Caco-2 (cell line): ENCODE measurements at regions not wholly inside any gene's neighbourhood (a gene's known extent, or its start where the extent isn't known, plus 50 kb on each side); places are given as distances from the start of the nearest gene placed in this dataset.

Experiments
- BruUV-seq: library from RNA; stranded (reverse); fragments of 400-500 nt; replicated peaks from 2 replicates; lab custom pipeline; 2021; lab: Mats Ljungman, UMichigan
- CTCF ChIA-PET: fragments of 300-600 bp; sonication (Branson Sonifier 250); formaldehyde crosslinking; loops from one replicate; lab custom pipeline; 2022; ENCODE audit warnings: antibody characterized with exemption; lab: Charles Lee
- POLR2A ChIA-PET: fragments of 300-600 bp; sonication (Branson Sonifier 250); formaldehyde crosslinking; loops from one replicate; lab custom pipeline; 2022; ENCODE audit warnings: antibody characterized with exemption; lab: Charles Lee
- DNase-seq, 2 experiments: peaks; one replicate each; pipeline versions ENCODE4 v3.0.0 to v3.0.0-alpha.2; 2020 to 2022
- H3K27me3 ChIP-seq: replicated peaks from 2 replicates; pipeline ENCODE4 v1.6.0; 2011; ENCODE audit warnings: low read length; ENCODE audit not compliant: control insufficient read depth, insufficient read depth
- H3K36me3 ChIP-seq: 2 replicates; pipeline ENCODE4 v1.5.1; 2011; ENCODE audit warnings: low read length; ENCODE audit not compliant: control insufficient read depth, insufficient read depth
- H3K4me1 ChIP-seq: fragments of 250-450 bp; sonication (Bioruptor Pico); 2 replicates; pipeline ENCODE4 v1.5.1; 2020; ENCODE audit warnings: mild to moderate bottlenecking
- H3K4me3 ChIP-seq: 2 replicates; pipeline ENCODE4 v1.5.1; 2011; ENCODE audit warnings: low read depth, mild to moderate bottlenecking, control low read depth, low read length
- H3K9me3 ChIP-seq: fragments of 250-450 bp; sonication (Bioruptor Pico); 2 replicates; pipeline ENCODE4 v1.5.1; 2020; ENCODE audit warnings: mild to moderate bottlenecking, moderate library complexity
- H3K27ac Mint-ChIP-seq: one replicate; pipeline ENCODE4 v1.8.0; 2022; ENCODE audit warnings: mixed read lengths; ENCODE audit not compliant: unreplicated experiment
- H3K27me3 Mint-ChIP-seq: one replicate; pipeline ENCODE4 v1.8.0; 2022; ENCODE audit warnings: mixed read lengths; ENCODE audit not compliant: insufficient read depth, unreplicated experiment
- H3K36me3 Mint-ChIP-seq: one replicate; pipeline ENCODE4 v1.8.0; 2022; ENCODE audit warnings: mild to moderate bottlenecking, mixed read lengths; ENCODE audit not compliant: insufficient read depth, unreplicated experiment
- H3K4me1 Mint-ChIP-seq: one replicate; pipeline ENCODE4 v1.8.0; 2022; ENCODE audit warnings: low read depth, mixed read lengths; ENCODE audit not compliant: unreplicated experiment
- H3K4me3 Mint-ChIP-seq: one replicate; pipeline ENCODE4 v1.8.0; 2022; ENCODE audit warnings: mild to moderate bottlenecking, moderate library complexity, mixed read lengths; ENCODE audit not compliant: unreplicated experiment
- H3K9me3 Mint-ChIP-seq: one replicate; pipeline ENCODE4 v1.8.0; 2022; ENCODE audit warnings: mixed read lengths; ENCODE audit not compliant: unreplicated experiment
- CTCF ChIP-seq, 2 experiments: fragments of 200-600 bp in 1 of 2; IDR thresholded peaks; 1 replicate in 1 of 2; 2 replicates in 1 of 2; pipeline versions ENCODE4 v1.5.1 to v1.8.0; 2011 to 2022; ENCODE audit warnings: antibody characterized with exemption in 1 of 2, control low read depth in 1 of 2, inconsistent platforms in 1 of 2, low read depth in 1 of 2, low read length in 1 of 2, mild to moderate bottlenecking in 1 of 2, moderate library complexity in 1 of 2; ENCODE audit not compliant: insufficient read depth in 1 of 2, severe bottlenecking in 1 of 2, unreplicated experiment in 1 of 2
- intact Hi-C: fragments of 100-400 bp; cut with micrococcal nuclease; formaldehyde crosslinking; loops from one replicate; pipeline ENCODE4 v1.10.0; 2022; ENCODE audit not compliant: unreplicated experiment

DNA sequence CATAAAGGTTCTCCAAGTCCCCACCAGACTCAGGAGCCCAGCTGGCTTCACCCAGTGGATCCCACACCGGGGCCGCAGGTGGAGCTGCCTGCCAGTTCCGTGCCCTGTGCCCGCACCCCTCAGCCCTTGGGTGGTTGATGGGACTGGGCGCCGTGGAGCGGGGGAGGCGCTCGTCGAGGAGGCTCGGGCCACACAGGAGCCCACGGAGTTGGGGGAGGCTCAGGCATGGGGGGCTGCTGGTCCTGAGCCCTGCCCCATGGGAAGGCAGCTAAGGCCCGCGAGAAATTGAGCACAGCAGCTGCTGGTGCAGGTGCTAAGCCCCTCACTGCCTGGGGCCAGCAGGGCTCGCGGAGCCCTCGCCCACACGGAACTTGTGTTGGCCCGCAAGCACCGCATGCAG lies 234.4 kb upstream of the HSF2 start:
- no peak overlapping the region for H3K4me3 Mint-ChIP-seq
- no peaks in the 10 kb centered on the region for H3K36me3 Mint-ChIP-seq
- Histone ChIP-seq H3K27me3 (no peaks in the 10 kb centered on the region), H3K9me3 (no peaks in the 10 kb centered on the region), H3K4me1 (no peaks in the 10 kb centered on the region), H3K36me3 (no peaks in the 10 kb centered on the region), H3K4me3 (no peak overlapping the region)
- POLR2A ChIA-PET = no interaction called here
- no TSS peak for BruUV-seq
- H3K27me3 Mint-ChIP-seq = no peaks in the 10 kb centered on the region
- no peak overlapping the region for H3K27ac Mint-ChIP-seq
- no peaks in the 10 kb centered on the region for H3K4me1 Mint-ChIP-seq
- intact Hi-C loops = no loop called here
- TF ChIP-seq CTCF (IDR thresholded peaks at IDR 0.05; ENCODE audit: insufficient read depth in 1 of 2, low read depth in 1 of 2, low read length in 1 of 2, severe bottlenecking in 1 of 2, unreplicated experiment in 1 of 2) = no peak
- no peaks in the 10 kb centered on the region for H3K9me3 Mint-ChIP-seq
- DNase-seq = no peak
- CTCF ChIA-PET = no interaction called here

GRCh38 chr6:122170274-122170673 lies 229.2 kb upstream of the HSF2 start:
- H3K4me1 Mint-ChIP-seq = no peaks in the 10 kb centered on the region
- Histone ChIP-seq H3K27me3 (no peaks in the 10 kb centered on the region), H3K36me3 (no peaks in the 10 kb centered on the region), H3K9me3 (no peaks in the 10 kb centered on the region), H3K4me3 (no peak overlapping the region), H3K4me1 (no peaks in the 10 kb centered on the region)
- no peak for DNase-seq
- ChIA-PET CTCF (no interaction called here), POLR2A (no interaction called here)
- no peak overlapping the region for H3K4me3 Mint-ChIP-seq
- no peak overlapping the region for H3K27ac Mint-ChIP-seq
- H3K27me3 Mint-ChIP-seq = no peaks in the 10 kb centered on the region
- H3K36me3 Mint-ChIP-seq = no peaks in the 10 kb centered on the region
- BruUV-seq = no TSS peak
- no peak for TF ChIP-seq CTCF (IDR thresholded peaks at IDR 0.05; ENCODE audit: insufficient read depth in 1 of 2, low read depth in 1 of 2, low read length in 1 of 2, severe bottlenecking in 1 of 2, unreplicated experiment in 1 of 2)
- H3K9me3 Mint-ChIP-seq = no peaks in the 10 kb centered on the region
- intact Hi-C loops = no loop called here

DNA sequence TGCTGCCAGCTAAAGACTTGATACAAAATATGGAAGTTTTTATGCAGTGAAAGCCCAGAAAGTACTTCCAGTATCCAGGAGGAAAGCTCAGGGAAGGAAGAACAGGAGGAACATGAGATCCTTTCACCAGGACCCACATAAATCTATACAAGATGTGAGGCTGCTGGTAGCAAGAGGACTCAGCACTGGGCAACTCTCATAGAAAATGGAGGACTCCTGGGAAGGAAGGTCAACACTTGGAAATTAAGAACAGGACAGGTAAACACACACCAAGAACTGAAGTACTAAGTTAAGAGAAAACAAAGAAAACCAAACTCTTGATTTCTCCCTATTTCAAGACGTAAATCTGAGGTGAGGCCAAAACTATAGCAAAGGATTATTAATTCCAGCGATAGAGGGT lies 220.5 kb upstream of the HSF2 start:
- Histone ChIP-seq H3K36me3 (no peaks in the 10 kb centered on the region), H3K4me3 (no peak overlapping the region), H3K9me3 (no peaks in the 10 kb centered on the region), H3K4me1 (no peaks in the 10 kb centered on the region), H3K27me3 (no peaks in the 10 kb centered on the region)
- Mint-ChIP-seq H3K4me3 (no peak overlapping the region), H3K27ac (no peak overlapping the region), H3K27me3 (peaks cover 3% of the 10 kb centered on the region), H3K9me3 (no peaks in the 10 kb centered on the region), H3K36me3 (no peaks in the 10 kb centered on the region), H3K4me1 (no peaks in the 10 kb centered on the region)
- TF ChIP-seq CTCF (IDR thresholded peaks at IDR 0.05; ENCODE audit: insufficient read depth in 1 of 2, low read depth in 1 of 2, low read length in 1 of 2, severe bottlenecking in 1 of 2, unreplicated experiment in 1 of 2) = no peak
- no peak for DNase-seq
- POLR2A ChIA-PET = no interaction called here
- CTCF ChIA-PET = no interaction called here
- intact Hi-C loops = no loop called here
- BruUV-seq = no TSS peak
